SK-N-MC (cell line): ENCODE measurements at regions not wholly inside any gene's neighbourhood (a gene's known extent, or its start where the extent isn't known, plus 50 kb on each side); places are given as distances from the start of the nearest gene placed in this dataset.
"Not testable (repeated sequence)": the region's sequence is repeated elsewhere in the genome, so short reads cannot be mapped to it uniquely, and the experiment has no call there.

ENCODE experiments used
- DNase-seq: peaks from one replicate; pipeline ENCODE4 v3.0.0-alpha.2; 2011; ENCODE audit warnings: low read depth, low spot score
- H3K27ac ChIP-seq: fragments of 200-600 bp; sonication (generic); 2 replicates; pipeline ENCODE4 v1.5.1; 2016; ENCODE audit warnings: mixed run types
- H3K36me3 ChIP-seq: fragments of 200-600 bp; sonication (generic); 2 replicates; pipeline ENCODE4 v1.6.1; 2017; ENCODE audit warnings: antibody characterized with exemption, low read length, mixed read lengths; ENCODE audit not compliant: insufficient read depth
- H3K4me3 ChIP-seq: fragments of 200-600 bp; sonication (generic); 2 replicates; pipeline ENCODE4 v1.5.1; 2016
- H3K9ac ChIP-seq: fragments of 200-600 bp; sonication (generic); 2 replicates; pipeline ENCODE4 v1.8.0; 2017; ENCODE audit warnings: mixed run types, mixed read lengths; ENCODE audit not compliant: insufficient read length
- H3K9me3 ChIP-seq: fragments of 200-600 bp; sonication (generic); 2 replicates; pipeline ENCODE4 v1.6.1; 2017; ENCODE audit warnings: low read depth, mild to moderate bottlenecking, antibody characterized with exemption, low read length, moderate library complexity, mixed read lengths
- EZH2 ChIP-seq: fragments of 200-600 bp; sonication (generic); IDR thresholded peaks from one replicate; pipeline ENCODE4 v1.6.1; 2017; ENCODE audit warnings: antibody characterized with exemption
- FOXP2 ChIP-seq: optimal IDR thresholded peaks from 2 replicates; pipeline ENCODE3; 2011; ENCODE audit warnings: mild to moderate bottlenecking, moderate library complexity; ENCODE audit not compliant: insufficient read depth; ENCODE audit errors: extremely low read length, control extremely low read depth
- POLR2AphosphoS5 ChIP-seq: IDR thresholded peaks from 2 replicates; pipeline ENCODE4 v1.6.1; 2012; ENCODE audit warnings: mild to moderate bottlenecking, low read depth, low read length, borderline replicate concordance

GRCh38 chr18:73340135-73340977 lies 472.6 kb upstream of the NETO1 start:
- TF ChIP-seq EZH2 (no peak), POLR2AphosphoS5 (no peak), FOXP2 (no peak)
- Histone ChIP-seq H3K36me3 (no peaks in the 10 kb centered on the region), H3K27ac (no peak overlapping the region), H3K9ac (no peak overlapping the region), H3K4me3 (no peak overlapping the region), H3K9me3 (no peaks in the 10 kb centered on the region)
- no peak for DNase-seq

- Histone ChIP-seq H3K9ac (no peak overlapping the region), H3K36me3 (no peaks in the 10 kb centered on the region), H3K4me3 (no peak overlapping the region), H3K27ac (no peak overlapping the region), H3K9me3 (no peaks in the 10 kb centered on the region)
- DNase-seq: no peak
- TF ChIP-seq FOXP2 (no peak), POLR2AphosphoS5 (no peak), EZH2 (no peak)
These were observed 463.5 kb upstream of the NETO1 start for GRCh38 chr18:73331212-73331772.

- H3K9me3 ChIP-seq, H3K27ac ChIP-seq, DNase-seq, H3K4me3 ChIP-seq, H3K9ac ChIP-seq, H3K36me3 ChIP-seq: not testable (repeated sequence)
These were observed 462.3 kb upstream of the NETO1 start for GRCh38 chr18:73330106-73330505.

GRCh38 chr18:73324187-73324831 lies 456.5 kb upstream of the NETO1 start:
- not testable (repeated sequence) for H3K36me3 ChIP-seq, DNase-seq, H3K27ac ChIP-seq, H3K9ac ChIP-seq, H3K9me3 ChIP-seq, H3K4me3 ChIP-seq

- no peak overlapping the region for H3K4me3 ChIP-seq
- no peaks in the 10 kb centered on the region for H3K9me3 ChIP-seq
- H3K36me3 ChIP-seq: no peaks in the 10 kb centered on the region
- no peak for TF ChIP-seq POLR2AphosphoS5
- no peak for TF ChIP-seq FOXP2
- TF ChIP-seq EZH2: no peak
- DNase-seq: no peak
- no peak overlapping the region for H3K9ac ChIP-seq
- no peak overlapping the region for H3K27ac ChIP-seq
These were observed 451.1 kb upstream of the NETO1 start for GRCh38 chr18:73318739-73319479.

DNA sequence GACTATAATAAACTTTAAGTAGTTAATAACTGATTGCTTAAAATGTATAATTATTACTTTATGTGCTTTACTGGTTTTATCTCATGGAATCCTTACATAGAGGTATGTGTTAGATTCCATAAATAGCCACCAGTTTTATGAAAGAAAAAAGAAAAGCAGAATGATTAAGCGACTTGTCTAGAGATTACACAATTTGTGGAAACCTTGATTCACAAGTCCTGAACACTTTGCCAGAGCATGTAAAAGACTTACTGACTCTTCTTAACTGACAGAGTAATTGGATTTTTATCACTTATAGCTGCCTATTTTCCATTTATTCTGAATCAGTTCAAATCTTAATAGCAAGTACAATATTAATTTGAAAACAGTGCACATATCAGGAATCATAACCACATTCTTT lies 448.7 kb upstream of the NETO1 start:
- Histone ChIP-seq H3K36me3 (no peaks in the 10 kb centered on the region), H3K4me3 (no peak overlapping the region), H3K9me3 (no peaks in the 10 kb centered on the region), H3K9ac (no peak overlapping the region), H3K27ac (no peak overlapping the region)
- TF ChIP-seq POLR2AphosphoS5 (no peak), FOXP2 (no peak), EZH2 (no peak)
- DNase-seq: no peak

- H3K9ac ChIP-seq: no peak overlapping the region
- H3K27ac ChIP-seq: no peak overlapping the region
- TF ChIP-seq FOXP2: no peak
- TF ChIP-seq EZH2: no peak
- no peak for TF ChIP-seq POLR2AphosphoS5
- H3K4me3 ChIP-seq: no peak overlapping the region
- H3K36me3 ChIP-seq: no peaks in the 10 kb centered on the region
- DNase-seq: no peak
- H3K9me3 ChIP-seq: no peaks in the 10 kb centered on the region
These were observed 447.6 kb upstream of the NETO1 start for GRCh38 chr18:73315381-73315780.

- no peak overlapping the region for H3K27ac ChIP-seq
- no peaks in the 10 kb centered on the region for H3K9me3 ChIP-seq
- TF ChIP-seq FOXP2: no peak
- no peak for TF ChIP-seq POLR2AphosphoS5
- TF ChIP-seq EZH2: no peak
- no peak overlapping the region for H3K9ac ChIP-seq
- H3K36me3 ChIP-seq: no peaks in the 10 kb centered on the region
- DNase-seq: no peak
- H3K4me3 ChIP-seq: no peak overlapping the region
These were observed 445.7 kb upstream of the NETO1 start for GRCh38 chr18:73313476-73313875.
